NCI-H2081 treated with DMSO at 0.1 percent for 48 hours (cell line): ENCODE measurements at regions not wholly inside any gene's neighbourhood (a gene's known extent, or its start where the extent isn't known, plus 50 kb on each side); places are given as distances from the start of the nearest gene placed in this dataset.
"Not testable (repeated sequence)": the region's sequence is repeated elsewhere in the genome, so short reads cannot be mapped to it uniquely, and the experiment has no call there.

ENCODE experiments used
- DNase-seq: peaks from one replicate; lab custom pipeline; 2025; lab: John Stamatoyannopoulos, UW

- DNase-seq: no peak
Measured at GRCh38 chr6:56803594-56803993, 151.3 kb upstream of the BEND6 start.

- peak; percentile 77 for DNase-seq
Measured at GRCh38 chr6:56802584-56802983, 152.3 kb upstream of the BEND6 start.

GRCh38 chr6:56799989-56800388 lies 154.9 kb upstream of the BEND6 start:
- no peak for DNase-seq

GRCh38 chr6:56798163-56798562 lies 155.5 kb upstream of the DST start:
- DNase-seq: no peak

DNA sequence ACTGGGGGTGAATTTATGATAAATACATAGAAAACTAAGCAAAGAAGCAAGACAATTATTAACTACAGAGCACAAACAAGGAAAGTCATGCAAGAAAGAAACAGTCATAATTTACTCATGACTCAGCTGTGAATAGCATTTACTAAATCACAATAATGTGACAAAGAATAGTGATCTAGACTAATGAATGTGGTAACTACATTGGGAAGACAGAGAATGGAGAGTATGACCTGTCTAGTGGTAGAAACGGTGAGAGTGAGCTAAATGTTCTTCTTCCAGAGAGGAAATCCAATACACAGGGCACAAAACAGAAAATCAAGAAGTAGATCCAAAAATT lies 153.5 kb upstream of the DST start:
- no peak for DNase-seq

GRCh38 chr6:56795466-56796195 lies 152.9 kb upstream of the DST start:
- no peak for DNase-seq

DNA sequence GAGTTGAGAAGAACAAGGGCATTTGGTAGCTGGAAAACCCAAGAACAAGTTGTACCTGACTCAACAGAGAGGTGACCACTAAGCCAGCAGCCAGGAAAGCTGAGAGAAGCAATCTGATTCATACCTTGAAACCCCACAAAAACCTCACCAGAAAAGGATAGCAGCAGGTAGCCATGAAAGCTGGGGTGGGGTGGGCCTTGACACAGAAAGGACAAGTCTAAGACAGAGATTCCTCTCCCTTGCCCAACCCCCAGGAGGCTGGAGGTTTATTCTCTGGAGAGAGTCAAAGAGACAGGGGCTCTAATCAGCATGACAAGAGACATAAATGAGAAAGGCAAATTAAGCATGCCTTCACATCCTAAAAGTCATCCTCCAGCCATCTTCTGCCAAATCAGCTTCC lies 151.7 kb upstream of the DST start:
- no peak for DNase-seq

- no peak for DNase-seq
Measured at GRCh38 chr6:56793938-56794337, 151.2 kb upstream of the DST start.

DNA sequence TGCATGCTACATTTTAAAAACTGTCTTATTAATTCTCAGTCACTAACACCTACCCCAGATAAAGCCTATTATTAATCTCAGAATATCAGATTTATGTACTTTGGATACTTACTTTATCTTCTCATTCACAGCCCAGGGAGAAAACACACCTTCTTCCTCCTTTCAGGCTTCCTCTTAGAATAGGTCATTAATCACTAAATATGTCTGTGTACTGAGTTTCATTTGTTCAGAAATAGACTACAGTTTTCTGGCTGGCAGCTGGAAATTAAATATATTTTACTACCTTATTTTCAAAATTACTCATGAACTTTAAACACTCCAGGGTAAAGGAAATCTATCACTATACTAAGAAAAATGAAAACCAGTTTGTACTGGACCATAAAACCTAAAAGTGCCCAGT lies 147.7 kb upstream of the DST start:
- no peak for DNase-seq

DNA sequence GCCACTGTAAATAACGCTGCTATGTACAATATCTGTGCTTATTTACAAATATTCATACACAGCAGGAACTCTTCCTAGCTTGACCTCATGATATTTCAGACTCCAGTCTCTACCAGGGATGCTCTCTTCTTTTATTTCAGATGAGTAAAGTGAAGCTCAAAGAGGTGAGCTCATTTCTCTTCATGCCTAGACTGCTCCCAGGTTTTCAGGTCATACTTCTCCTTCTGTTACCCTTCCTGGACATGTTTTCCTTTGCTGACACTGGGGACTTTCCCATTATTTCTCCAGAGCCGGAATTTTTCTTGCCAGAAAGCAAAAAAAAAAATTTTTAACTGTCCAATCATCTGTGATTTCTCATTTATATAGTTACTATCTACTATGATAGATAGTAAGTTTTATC lies 147.2 kb upstream of the DST start:
- DNase-seq: no peak

- no peak for DNase-seq
Measured at GRCh38 chr6:56789342-56789741, 146.7 kb upstream of the DST start.

DNA sequence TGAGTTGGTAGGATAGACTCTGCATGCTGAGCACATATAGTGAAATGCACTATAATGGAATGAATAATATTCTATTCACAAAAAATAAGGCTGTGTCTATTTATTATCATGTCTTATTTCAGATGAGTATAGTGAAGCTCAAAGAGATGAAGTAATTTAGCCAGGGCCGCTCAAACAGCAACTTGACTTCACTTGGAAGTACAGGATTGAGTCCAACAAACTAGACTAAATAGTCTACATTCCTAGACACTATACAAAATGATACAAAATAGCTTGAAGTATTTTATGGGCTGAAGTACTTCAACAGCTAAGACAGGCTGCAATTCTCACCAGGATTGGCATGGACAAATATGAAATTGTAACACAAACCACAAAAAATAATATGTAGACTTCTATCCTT lies 144.5 kb upstream of the DST start:
- no peak for DNase-seq

- no peak for DNase-seq
Measured at GRCh38 chr6:56786256-56786655, 143.6 kb upstream of the DST start.

GRCh38 chr6:56785536-56785935 lies 142.8 kb upstream of the DST start:
- DNase-seq: not testable (repeated sequence)

GRCh38 chr6:56780109-56780508 lies 137.4 kb upstream of the DST start:
- not testable (repeated sequence) for DNase-seq

DNA sequence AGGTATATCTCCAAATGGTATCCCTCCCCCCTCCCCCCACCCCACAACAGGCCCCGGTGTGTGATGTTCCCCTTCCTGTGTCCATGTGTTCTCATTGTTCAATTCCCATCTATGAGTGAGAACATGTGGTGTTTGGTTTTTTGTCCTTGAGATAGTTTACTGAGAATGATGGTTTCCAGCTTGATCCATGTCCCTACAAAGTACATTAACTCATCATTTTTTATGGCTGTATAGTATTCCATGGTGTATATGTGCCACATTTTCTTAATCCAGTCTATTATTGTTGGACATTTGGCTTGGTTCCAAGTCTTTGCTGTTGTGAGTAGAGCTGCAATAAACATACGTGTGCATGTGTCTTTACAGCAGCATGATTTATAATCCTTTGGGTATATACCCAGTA lies 135.8 kb upstream of the DST start:
- not testable (repeated sequence) for DNase-seq

GRCh38 chr6:56775498-56776166 lies 132.9 kb upstream of the DST start:
- DNase-seq: no peak

GRCh38 chr6:56772737-56773184 lies 130.1 kb upstream of the DST start:
- DNase-seq: no peak

GRCh38 chr6:56771929-56772607 lies 129.4 kb upstream of the DST start:
- no peak for DNase-seq

- no peak for DNase-seq
Measured at GRCh38 chr6:56771189-56771588, 128.5 kb upstream of the DST start.

DNA sequence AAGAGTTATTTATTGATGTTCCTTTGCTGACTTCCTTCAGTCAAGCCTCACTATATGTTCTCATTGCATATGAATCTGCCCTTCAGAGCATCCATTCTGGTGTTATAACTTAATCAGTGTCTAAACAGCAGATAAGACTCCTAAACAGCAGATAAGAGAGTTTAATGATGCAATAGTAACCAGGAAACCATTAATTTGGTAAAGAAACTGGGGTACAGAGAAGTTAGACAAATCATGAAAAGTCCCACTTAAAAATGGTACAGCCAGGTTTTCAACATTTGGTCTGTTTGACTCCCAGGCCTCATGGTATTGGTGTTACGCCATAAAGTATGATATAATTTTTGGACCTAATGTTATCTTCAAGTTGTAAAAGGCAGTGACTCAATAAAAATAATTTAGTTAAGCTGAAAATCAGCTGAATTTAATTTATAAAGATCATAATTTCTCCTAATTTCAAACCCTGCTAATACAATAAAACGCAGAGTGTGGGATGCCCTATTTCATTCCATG lies 127.4 kb upstream of the DST start:
- DNase-seq: no peak

DNA sequence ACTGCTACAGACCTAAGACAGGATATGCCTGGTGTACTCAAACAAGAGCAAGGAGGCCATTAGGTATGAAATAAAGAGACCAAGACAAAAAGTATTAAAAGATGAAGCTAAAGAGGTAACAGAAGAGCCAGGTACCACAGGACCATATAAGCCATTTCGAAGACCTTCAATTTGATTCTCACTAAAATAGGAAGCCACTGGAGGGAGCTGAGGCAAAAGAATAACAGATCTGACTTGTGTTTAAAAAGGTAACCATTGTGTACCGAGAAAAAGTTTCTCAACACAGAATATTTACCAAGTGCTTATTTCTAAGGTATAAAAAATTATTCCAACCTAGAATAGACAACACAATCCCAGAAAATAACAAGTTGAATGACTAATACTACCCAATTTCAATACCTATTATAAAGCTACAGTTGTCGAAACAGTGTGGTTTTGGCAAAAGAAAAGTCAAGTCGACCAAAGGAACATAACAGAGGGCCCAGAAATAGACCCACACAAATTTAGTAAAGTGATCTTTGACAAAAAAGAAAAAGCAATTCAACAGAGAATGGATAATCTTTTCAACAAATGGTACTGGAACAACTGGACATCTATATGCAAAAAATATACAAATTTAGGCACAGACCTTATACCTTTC lies 125.3 kb upstream of the DST start:
- DNase-seq: no peak

DNA sequence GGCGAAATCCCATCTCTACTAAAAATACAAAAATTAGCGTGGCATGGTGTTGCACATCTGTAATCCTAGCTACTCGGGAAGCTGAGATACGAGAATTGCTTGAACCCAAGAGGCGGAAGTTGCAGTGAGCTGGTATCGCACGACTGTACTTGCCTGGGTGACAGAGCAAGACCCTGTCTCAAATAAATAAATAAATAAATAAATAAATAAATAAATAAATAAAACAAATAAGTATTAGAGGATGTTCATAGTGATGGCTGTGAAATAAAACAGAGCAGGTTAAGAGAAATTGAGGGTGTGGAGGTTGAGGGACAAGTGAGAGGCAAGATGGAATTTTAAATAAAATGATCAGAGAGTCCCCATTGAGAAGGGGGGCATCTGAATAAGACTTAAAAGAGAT lies 124.7 kb upstream of the DST start:
- no peak for DNase-seq
